ENCODE measurements at regions not wholly inside any gene's neighbourhood (a gene's known extent, or its start where the extent isn't known, plus 50 kb on each side); places are given as distances from the start of the nearest gene placed in this dataset.
A peak's percentile ranks its signal among the peaks of the same experiment; 100 is the strongest.

DNA sequence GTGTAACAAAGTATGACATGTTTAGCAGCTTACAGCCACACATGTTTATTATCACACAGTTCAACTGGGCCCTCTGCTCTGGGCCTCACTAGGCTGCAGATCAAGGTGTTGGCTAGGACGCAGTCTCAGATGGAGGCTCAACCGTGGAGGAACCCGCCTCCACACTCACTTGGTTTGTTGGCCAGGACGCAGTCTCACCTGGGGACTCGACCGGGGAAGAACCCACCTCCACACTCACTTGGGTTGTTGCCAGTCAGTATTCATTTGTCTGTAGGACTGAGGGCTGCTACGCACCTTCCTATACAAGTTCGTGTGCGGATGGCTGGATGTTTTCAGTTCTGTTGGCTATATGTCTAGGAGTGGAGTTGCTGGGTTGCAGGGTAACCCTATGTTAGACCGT lies 240.7 kb upstream of the CIBAR2 start:
- Histone ChIP-seq H3K9me3 (ENCODE audit: control insufficient read depth in 4 of 4, insufficient read depth in 3 of 4, low read length in 3 of 4) (peaks cover 0 to 2% (median 0%) of the 10 kb centered on the region in 4 donors), H3K27ac (ENCODE audit: low read depth in 1 of 2, low read length in 1 of 2) (peak overlapping the region in 1 of 2 donors; percentile 81), H3K36me3 (ENCODE audit: control insufficient read depth in 4 of 4, insufficient read depth in 4 of 4, low read length in 4 of 4) (peaks cover 0 to 2% (median 0%) of the 10 kb centered on the region in 4 donors), H3K9ac (ENCODE audit: insufficient read depth in 1 of 2, low read length in 2 of 2) (peak overlapping the region in 1 of 2 donors; percentile 3), H3K4me1 (ENCODE audit: control insufficient read depth in 5 of 5, insufficient read depth in 5 of 5, low read length in 5 of 5) (peaks cover 0 to 58% (median 21%) of the 10 kb centered on the region in 5 donors), H3K27me3 (ENCODE audit: control insufficient read depth in 3 of 3, insufficient read depth in 3 of 3, low read length in 2 of 3) (no peaks in the 10 kb centered on the region), H3K4me3 (no peak overlapping the region)
- DNase-seq: no peak
- 93 to 97% methylated on average over 10 of the region's 10 CpGs for WGBS, 2 donors
- TF ChIP-seq, protein P1, sequence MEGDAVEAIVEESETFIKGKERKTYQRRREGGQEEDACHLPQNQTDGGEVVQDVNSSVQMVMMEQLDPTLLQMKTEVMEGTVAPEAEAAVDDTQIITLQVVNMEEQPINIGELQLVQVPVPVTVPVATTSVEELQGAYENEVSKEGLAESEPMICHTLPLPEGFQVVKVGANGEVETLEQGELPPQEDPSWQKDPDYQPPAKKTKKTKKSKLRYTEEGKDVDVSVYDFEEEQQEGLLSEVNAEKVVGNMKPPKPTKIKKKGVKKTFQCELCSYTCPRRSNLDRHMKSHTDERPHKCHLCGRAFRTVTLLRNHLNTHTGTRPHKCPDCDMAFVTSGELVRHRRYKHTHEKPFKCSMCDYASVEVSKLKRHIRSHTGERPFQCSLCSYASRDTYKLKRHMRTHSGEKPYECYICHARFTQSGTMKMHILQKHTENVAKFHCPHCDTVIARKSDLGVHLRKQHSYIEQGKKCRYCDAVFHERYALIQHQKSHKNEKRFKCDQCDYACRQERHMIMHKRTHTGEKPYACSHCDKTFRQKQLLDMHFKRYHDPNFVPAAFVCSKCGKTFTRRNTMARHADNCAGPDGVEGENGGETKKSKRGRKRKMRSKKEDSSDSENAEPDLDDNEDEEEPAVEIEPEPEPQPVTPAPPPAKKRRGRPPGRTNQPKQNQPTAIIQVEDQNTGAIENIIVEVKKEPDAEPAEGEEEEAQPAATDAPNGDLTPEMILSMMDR (IDR thresholded peaks at IDR 0.05; ENCODE audit: control extremely low read depth, extremely low read depth): no peak
- no peak for ATAC-seq (ENCODE audit: insufficient read depth, low FRiP score)

- no peak overlapping the region for H3K4me3 ChIP-seq
Observed at GRCh38 chr16:85353839-85354685, 241.8 kb upstream of the CIBAR2 start.

DNA sequence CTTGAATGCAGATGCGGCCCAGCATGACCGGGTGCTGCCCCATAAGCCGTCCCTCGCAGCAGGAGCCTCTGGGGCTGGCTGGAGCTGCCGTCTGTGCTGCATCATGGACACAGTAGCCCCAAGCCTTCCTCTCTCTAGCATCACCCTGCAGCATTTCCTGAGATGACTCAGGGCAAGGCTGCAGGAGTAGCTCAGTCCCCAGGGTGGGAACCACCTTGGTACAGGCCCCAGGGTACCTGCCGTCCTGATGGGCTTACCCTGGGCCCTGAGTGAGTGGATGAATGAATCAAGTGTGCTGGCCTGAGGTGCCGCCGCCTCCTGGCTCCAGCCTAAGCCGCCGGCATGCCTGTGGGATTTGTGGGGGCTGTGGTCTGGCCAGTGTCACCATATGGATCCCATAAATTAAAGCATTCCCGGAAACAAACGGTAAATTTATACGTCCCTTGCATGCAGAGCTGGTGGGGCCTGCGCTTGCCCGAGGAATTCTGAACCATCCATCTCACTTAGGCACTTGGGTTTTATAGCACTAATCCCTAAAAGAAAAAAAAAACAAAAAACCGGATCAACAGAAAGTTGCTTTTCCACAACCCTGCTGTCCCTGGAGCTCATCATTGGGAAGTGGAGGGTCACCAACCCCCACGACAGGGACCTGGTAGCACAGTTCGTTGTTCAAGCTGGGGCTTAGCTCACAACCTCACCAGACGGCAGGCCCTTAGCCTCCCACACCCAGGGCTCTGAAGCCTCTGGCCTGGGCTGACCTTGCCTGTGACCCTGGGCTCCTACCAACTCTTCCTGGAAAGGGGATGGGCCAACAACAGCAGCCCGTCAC lies 242.6 kb upstream of the CIBAR2 start:
- H3K27me3 ChIP-seq (ENCODE audit: control insufficient read depth in 3 of 3, insufficient read depth in 3 of 3, low read length in 2 of 3): no peaks in the 10 kb centered on the region
- H3K9me3 ChIP-seq (ENCODE audit: control insufficient read depth in 4 of 4, insufficient read depth in 3 of 4, low read length in 3 of 4): no peaks in the 10 kb centered on the region
- no peak for ATAC-seq (ENCODE audit: insufficient read depth, low FRiP score)
- no peak overlapping the region for H3K4me3 ChIP-seq
- H3K36me3 ChIP-seq (ENCODE audit: control insufficient read depth in 4 of 4, insufficient read depth in 4 of 4, low read length in 4 of 4): peaks cover 0 to 4% (median 0%) of the 10 kb centered on the region in 4 donors
- H3K9ac ChIP-seq (ENCODE audit: insufficient read depth in 1 of 2, low read length in 2 of 2): no peak overlapping the region
- peak overlapping the region in 1 of 2 donors; percentile 60 for H3K27ac ChIP-seq (ENCODE audit: low read depth in 1 of 2, low read length in 1 of 2)
- TF ChIP-seq, protein P1 (IDR thresholded peaks at IDR 0.05; ENCODE audit: control extremely low read depth, extremely low read depth): no peak
- DNase-seq: no peak
- WGBS, 2 donors: 62 to 70% methylated on average over 20 of the region's 20 CpGs
- peaks cover 0 to 51% (median 15%) of the 10 kb centered on the region in 5 donors for H3K4me1 ChIP-seq (ENCODE audit: control insufficient read depth in 5 of 5, insufficient read depth in 5 of 5, low read length in 5 of 5)

More at GRCh38 chr16:85353839-85354685, 241.8 kb upstream of the CIBAR2 start:
- TF ChIP-seq, protein P1 (IDR thresholded peaks at IDR 0.05; ENCODE audit: control extremely low read depth, extremely low read depth): no peak
- Histone ChIP-seq H3K27ac (ENCODE audit: low read depth in 1 of 2, low read length in 1 of 2) (peak overlapping the region in 1 of 2 donors; percentile 81), H3K9ac (ENCODE audit: insufficient read depth in 1 of 2, low read length in 2 of 2) (no peak overlapping the region), H3K9me3 (ENCODE audit: control insufficient read depth in 4 of 4, insufficient read depth in 3 of 4, low read length in 3 of 4) (peaks cover 0 to 2% (median 0%) of the 10 kb centered on the region in 4 donors), H3K4me1 (ENCODE audit: control insufficient read depth in 5 of 5, insufficient read depth in 5 of 5, low read length in 5 of 5) (peaks cover 0 to 57% (median 21%) of the 10 kb centered on the region in 5 donors), H3K27me3 (ENCODE audit: control insufficient read depth in 3 of 3, insufficient read depth in 3 of 3, low read length in 2 of 3) (no peaks in the 10 kb centered on the region), H3K36me3 (ENCODE audit: control insufficient read depth in 4 of 4, insufficient read depth in 4 of 4, low read length in 4 of 4) (peaks cover 0 to 4% (median 0%) of the 10 kb centered on the region in 4 donors)
- peak; percentile 79 to 90 (median 81) for DNase-seq
- WGBS, 2 donors: 58 to 64% methylated on average over 15 of the region's 15 CpGs
- peak; percentile 60 for ATAC-seq (ENCODE audit: insufficient read depth, low FRiP score)
